Fibroblast of mammary gland (primary cell): ENCODE measurements at regions not wholly inside any gene's neighbourhood (a gene's known extent, or its start where the extent isn't known, plus 50 kb on each side); places are given as distances from the start of the nearest gene placed in this dataset.

Source experiments
- DNase-seq: peaks from one replicate; pipeline ENCODE4 v3.0.0-alpha.2; 2010; ENCODE audit warnings: low read depth
- H3K4me3 ChIP-seq: 2 replicates; pipeline ENCODE4 v1.5.1; 2011; ENCODE audit warnings: low read depth, mild to moderate bottlenecking, low read length, moderate library complexity; ENCODE audit not compliant: control insufficient read depth
- TF ChIP-seq, protein P1 (sequence below): conservative IDR thresholded peaks from 2 replicates; pipeline ENCODE4 v1.5.1; 2011; ENCODE audit warnings: low read depth, low read length, inconsistent platforms; ENCODE audit not compliant: control insufficient read depth, insufficient read depth

GRCh38 chr12:115882936-115883335, 394.6 kb downstream of the MED13L start:
- no peak for DNase-seq
- no peak overlapping the region for H3K4me3 ChIP-seq
- TF ChIP-seq, protein P1, sequence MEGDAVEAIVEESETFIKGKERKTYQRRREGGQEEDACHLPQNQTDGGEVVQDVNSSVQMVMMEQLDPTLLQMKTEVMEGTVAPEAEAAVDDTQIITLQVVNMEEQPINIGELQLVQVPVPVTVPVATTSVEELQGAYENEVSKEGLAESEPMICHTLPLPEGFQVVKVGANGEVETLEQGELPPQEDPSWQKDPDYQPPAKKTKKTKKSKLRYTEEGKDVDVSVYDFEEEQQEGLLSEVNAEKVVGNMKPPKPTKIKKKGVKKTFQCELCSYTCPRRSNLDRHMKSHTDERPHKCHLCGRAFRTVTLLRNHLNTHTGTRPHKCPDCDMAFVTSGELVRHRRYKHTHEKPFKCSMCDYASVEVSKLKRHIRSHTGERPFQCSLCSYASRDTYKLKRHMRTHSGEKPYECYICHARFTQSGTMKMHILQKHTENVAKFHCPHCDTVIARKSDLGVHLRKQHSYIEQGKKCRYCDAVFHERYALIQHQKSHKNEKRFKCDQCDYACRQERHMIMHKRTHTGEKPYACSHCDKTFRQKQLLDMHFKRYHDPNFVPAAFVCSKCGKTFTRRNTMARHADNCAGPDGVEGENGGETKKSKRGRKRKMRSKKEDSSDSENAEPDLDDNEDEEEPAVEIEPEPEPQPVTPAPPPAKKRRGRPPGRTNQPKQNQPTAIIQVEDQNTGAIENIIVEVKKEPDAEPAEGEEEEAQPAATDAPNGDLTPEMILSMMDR: no peak

DNA sequence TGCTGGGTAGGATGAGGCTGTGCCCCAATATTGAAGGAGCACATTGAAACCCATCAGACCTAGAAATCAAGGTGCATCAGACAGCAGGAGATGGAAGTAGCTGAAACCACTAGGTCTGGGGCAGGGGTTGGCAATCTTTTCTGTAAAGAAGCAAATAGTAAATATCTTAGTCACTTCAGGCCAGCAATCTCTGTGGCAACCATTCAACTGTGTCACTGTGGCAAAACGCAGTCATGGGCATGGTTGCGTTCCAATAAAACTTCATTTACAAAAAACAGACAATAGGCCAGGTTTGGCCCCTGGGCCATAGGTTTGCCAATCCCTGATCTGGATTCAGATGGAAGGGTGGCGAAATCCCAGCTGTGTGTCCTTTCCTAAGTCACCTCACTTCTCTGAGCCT, 397.3 kb downstream of the MED13L start:
- DNase-seq: no peak
- TF ChIP-seq, protein P1: no peak
- H3K4me3 ChIP-seq: no peak overlapping the region

- no peak overlapping the region for H3K4me3 ChIP-seq
- TF ChIP-seq, protein P1: no peak
- DNase-seq: no peak
Observed at GRCh38 chr12:115879354-115879753, 398.1 kb downstream of the MED13L start.

- TF ChIP-seq, protein P1: no peak
- DNase-seq: no peak
- H3K4me3 ChIP-seq: no peak overlapping the region
Observed at GRCh38 chr12:115873451-115874082, 403.9 kb downstream of the MED13L start.

- no peak overlapping the region for H3K4me3 ChIP-seq
- no peak for DNase-seq
- TF ChIP-seq, protein P1: no peak
Observed at GRCh38 chr12:115872919-115873357, 404.6 kb downstream of the MED13L start.

DNA sequence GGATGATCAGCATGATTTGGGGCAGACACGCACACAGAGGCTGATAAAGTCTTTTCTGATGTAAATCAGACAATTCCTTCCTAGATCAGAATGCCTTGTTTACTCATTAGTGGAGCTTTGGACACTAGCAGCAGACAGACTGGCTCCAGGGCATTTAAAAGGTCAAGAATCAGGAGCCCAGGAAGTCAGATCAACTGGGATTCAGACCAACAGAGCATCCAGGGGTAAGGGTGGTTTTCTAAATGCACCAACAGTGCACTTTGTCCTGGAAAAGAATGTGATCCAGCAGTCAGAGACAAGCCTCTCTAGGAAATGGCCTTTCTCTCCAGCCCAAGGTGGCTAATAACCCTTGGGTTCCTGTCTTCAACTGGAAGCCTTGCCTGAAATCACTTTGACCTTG, 405.3 kb downstream of the MED13L start:
- H3K4me3 ChIP-seq: no peak overlapping the region
- TF ChIP-seq, protein P1: no peak
- DNase-seq: no peak

- TF ChIP-seq, protein P1: peak; percentile 75
- peak; percentile 32 for DNase-seq
Observed at GRCh38 chr12:115871714-115872113, 405.8 kb downstream of the MED13L start.

More at GRCh38 chr12:115871714-115872113, 405.8 kb downstream of the MED13L start:
- no peak overlapping the region for H3K4me3 ChIP-seq
